Neural progenitor cell (in vitro differentiated cells): ENCODE measurements at regions not wholly inside any gene's neighbourhood (a gene's known extent, or its start where the extent isn't known, plus 50 kb on each side); places are given as distances from the start of the nearest gene placed in this dataset.

Experiments
- CTCF ChIP-seq: fragments of 200-600 bp; sonication (generic); IDR thresholded peaks from 2 replicates; pipeline ENCODE4 v1.5.1; 2017; ENCODE audit warnings: antibody characterized with exemption, mild to moderate bottlenecking
- EZH2 ChIP-seq: fragments of 200-600 bp; sonication (generic); IDR thresholded peaks from 2 replicates; pipeline ENCODE4 v1.6.1; 2017; ENCODE audit warnings: antibody characterized with exemption, mild to moderate bottlenecking, moderate library complexity
- EZH2phosphoT487 ChIP-seq: fragments of 200-600 bp; sonication (generic); IDR thresholded peaks from 2 replicates; pipeline ENCODE4 v1.6.1; 2017; ENCODE audit warnings: antibody characterized with exemption

GRCh38 chr15:79682851-79683288 lies 213.9 kb downstream of the MTHFS start:
- TF ChIP-seq CTCF (no peak), EZH2 (no peak), EZH2phosphoT487 (no peak)
